Neural cell (in vitro differentiated cells): ENCODE measurements at regions not wholly inside any gene's neighbourhood (a gene's known extent, or its start where the extent isn't known, plus 50 kb on each side); places are given as distances from the start of the nearest gene placed in this dataset.

Source experiments
- TF ChIP-seq, protein P1 (sequence below): IDR thresholded peaks from 2 replicates; pipeline ENCODE4 v1.6.1; 2012; ENCODE audit warnings: borderline replicate concordance
- TF ChIP-seq, protein P2 (sequence below): fragments of 450-650 bp; IDR thresholded peaks from 2 replicates; pipeline ENCODE4 v1.5.1; 2014; ENCODE audit warnings: antibody characterized with exemption, mild to moderate bottlenecking, moderate library complexity; ENCODE audit not compliant: poor library complexity, severe bottlenecking

GRCh38 chrY:15749533-15750433 lies 1225.5 kb downstream of the NLGN4Y start:
- TF ChIP-seq, protein P1, sequence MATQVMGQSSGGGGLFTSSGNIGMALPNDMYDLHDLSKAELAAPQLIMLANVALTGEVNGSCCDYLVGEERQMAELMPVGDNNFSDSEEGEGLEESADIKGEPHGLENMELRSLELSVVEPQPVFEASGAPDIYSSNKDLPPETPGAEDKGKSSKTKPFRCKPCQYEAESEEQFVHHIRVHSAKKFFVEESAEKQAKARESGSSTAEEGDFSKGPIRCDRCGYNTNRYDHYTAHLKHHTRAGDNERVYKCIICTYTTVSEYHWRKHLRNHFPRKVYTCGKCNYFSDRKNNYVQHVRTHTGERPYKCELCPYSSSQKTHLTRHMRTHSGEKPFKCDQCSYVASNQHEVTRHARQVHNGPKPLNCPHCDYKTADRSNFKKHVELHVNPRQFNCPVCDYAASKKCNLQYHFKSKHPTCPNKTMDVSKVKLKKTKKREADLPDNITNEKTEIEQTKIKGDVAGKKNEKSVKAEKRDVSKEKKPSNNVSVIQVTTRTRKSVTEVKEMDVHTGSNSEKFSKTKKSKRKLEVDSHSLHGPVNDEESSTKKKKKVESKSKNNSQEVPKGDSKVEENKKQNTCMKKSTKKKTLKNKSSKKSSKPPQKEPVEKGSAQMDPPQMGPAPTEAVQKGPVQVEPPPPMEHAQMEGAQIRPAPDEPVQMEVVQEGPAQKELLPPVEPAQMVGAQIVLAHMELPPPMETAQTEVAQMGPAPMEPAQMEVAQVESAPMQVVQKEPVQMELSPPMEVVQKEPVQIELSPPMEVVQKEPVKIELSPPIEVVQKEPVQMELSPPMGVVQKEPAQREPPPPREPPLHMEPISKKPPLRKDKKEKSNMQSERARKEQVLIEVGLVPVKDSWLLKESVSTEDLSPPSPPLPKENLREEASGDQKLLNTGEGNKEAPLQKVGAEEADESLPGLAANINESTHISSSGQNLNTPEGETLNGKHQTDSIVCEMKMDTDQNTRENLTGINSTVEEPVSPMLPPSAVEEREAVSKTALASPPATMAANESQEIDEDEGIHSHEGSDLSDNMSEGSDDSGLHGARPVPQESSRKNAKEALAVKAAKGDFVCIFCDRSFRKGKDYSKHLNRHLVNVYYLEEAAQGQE = no peak
- TF ChIP-seq, protein P2, sequence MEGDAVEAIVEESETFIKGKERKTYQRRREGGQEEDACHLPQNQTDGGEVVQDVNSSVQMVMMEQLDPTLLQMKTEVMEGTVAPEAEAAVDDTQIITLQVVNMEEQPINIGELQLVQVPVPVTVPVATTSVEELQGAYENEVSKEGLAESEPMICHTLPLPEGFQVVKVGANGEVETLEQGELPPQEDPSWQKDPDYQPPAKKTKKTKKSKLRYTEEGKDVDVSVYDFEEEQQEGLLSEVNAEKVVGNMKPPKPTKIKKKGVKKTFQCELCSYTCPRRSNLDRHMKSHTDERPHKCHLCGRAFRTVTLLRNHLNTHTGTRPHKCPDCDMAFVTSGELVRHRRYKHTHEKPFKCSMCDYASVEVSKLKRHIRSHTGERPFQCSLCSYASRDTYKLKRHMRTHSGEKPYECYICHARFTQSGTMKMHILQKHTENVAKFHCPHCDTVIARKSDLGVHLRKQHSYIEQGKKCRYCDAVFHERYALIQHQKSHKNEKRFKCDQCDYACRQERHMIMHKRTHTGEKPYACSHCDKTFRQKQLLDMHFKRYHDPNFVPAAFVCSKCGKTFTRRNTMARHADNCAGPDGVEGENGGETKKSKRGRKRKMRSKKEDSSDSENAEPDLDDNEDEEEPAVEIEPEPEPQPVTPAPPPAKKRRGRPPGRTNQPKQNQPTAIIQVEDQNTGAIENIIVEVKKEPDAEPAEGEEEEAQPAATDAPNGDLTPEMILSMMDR = no peak
